Kidney epithelial cell (primary cell): ENCODE measurements at regions not wholly inside any gene's neighbourhood (a gene's known extent, or its start where the extent isn't known, plus 50 kb on each side); places are given as distances from the start of the nearest gene placed in this dataset.
"Not testable (repeated sequence)": the region's sequence is repeated elsewhere in the genome, so short reads cannot be mapped to it uniquely, and the experiment has no call there.

Experiments used
- DNase-seq: peaks from one replicate; pipeline ENCODE4 v3.0.0-alpha.2; 2010; ENCODE audit warnings: low read depth
- H3K27me3 ChIP-seq: 2 replicates; pipeline ENCODE4 v1.6.0; 2011; ENCODE audit warnings: low read length; ENCODE audit not compliant: control insufficient read depth, insufficient read depth
- H3K36me3 ChIP-seq: 2 replicates; pipeline ENCODE4 v1.5.1; 2011; ENCODE audit warnings: low read length; ENCODE audit not compliant: control insufficient read depth, insufficient read depth
- H3K4me3 ChIP-seq: 2 replicates; pipeline ENCODE4 v1.5.1; 2011; ENCODE audit warnings: low read depth, mild to moderate bottlenecking, control low read depth, low read length
- CTCF ChIP-seq: IDR thresholded peaks from 2 replicates; pipeline ENCODE4 v1.5.1; 2011; ENCODE audit warnings: mild to moderate bottlenecking, moderate library complexity, low read length, control low read depth, inconsistent platforms; ENCODE audit not compliant: insufficient read depth, poor library complexity, severe bottlenecking

GRCh38 chr5:98341038-98342032 is 432.1 kb upstream of the RGMB start:
- no peak for TF ChIP-seq CTCF
- no peaks in the 10 kb centered on the region for H3K36me3 ChIP-seq
- peak; percentile 51 for DNase-seq
- H3K4me3 ChIP-seq, result no peak overlapping the region
- no peaks in the 10 kb centered on the region for H3K27me3 ChIP-seq

GRCh38 chr5:98342958-98343660 is 430.4 kb upstream of the RGMB start:
- not testable (repeated sequence) for DNase-seq, H3K27me3 ChIP-seq, H3K4me3 ChIP-seq, H3K36me3 ChIP-seq

GRCh38 chr5:98349251-98349989 is 424.0 kb upstream of the RGMB start:
- DNase-seq, result peak; percentile 1
- Histone ChIP-seq H3K27me3 (no peaks in the 10 kb centered on the region), H3K36me3 (no peaks in the 10 kb centered on the region), H3K4me3 (no peak overlapping the region)
- TF ChIP-seq CTCF, result peak; percentile 24

- TF ChIP-seq CTCF, result no peak
- Histone ChIP-seq H3K36me3 (no peaks in the 10 kb centered on the region), H3K27me3 (no peaks in the 10 kb centered on the region), H3K4me3 (no peak overlapping the region)
- DNase-seq, result no peak
These were observed 423.5 kb upstream of the RGMB start for GRCh38 chr5:98349990-98350365.

GRCh38 chr5:98354922-98355321 is 418.5 kb upstream of the RGMB start:
- TF ChIP-seq CTCF, result no peak
- H3K36me3 ChIP-seq, result no peaks in the 10 kb centered on the region
- no peaks in the 10 kb centered on the region for H3K27me3 ChIP-seq
- no peak for DNase-seq
- no peak overlapping the region for H3K4me3 ChIP-seq

- no peaks in the 10 kb centered on the region for H3K36me3 ChIP-seq
- no peak for TF ChIP-seq CTCF
- no peaks in the 10 kb centered on the region for H3K27me3 ChIP-seq
- no peak overlapping the region for H3K4me3 ChIP-seq
- DNase-seq, result no peak
These were observed 412.9 kb upstream of the RGMB start for GRCh38 chr5:98360548-98360947.
